H9 (cell line): ENCODE measurements at regions not wholly inside any gene's neighbourhood (a gene's known extent, or its start where the extent isn't known, plus 50 kb on each side); places are given as distances from the start of the nearest gene placed in this dataset.

Source experiments
- DNase-seq: peaks from one replicate; pipeline ENCODE4 v3.0.0-alpha.2; 2017
- H2AFZ ChIP-seq: one replicate; pipeline ENCODE4 v1.6.1; 2013; ENCODE audit warnings: mild to moderate bottlenecking, low read length, control low read depth, moderate library complexity
- H2AK5ac ChIP-seq: 2 replicates; pipeline ENCODE4 v1.6.1; 2013; ENCODE audit warnings: low read length, control low read depth, mixed read lengths; ENCODE audit not compliant: insufficient read length
- H2BK120ac ChIP-seq: one replicate; pipeline ENCODE4 v1.6.1; 2013; ENCODE audit warnings: low read depth, mild to moderate bottlenecking, low read length, control low read depth, inconsistent platforms; ENCODE audit not compliant: poor library complexity, severe bottlenecking
- H2BK12ac ChIP-seq: 2 replicates; pipeline ENCODE4 v1.6.1; 2013; ENCODE audit warnings: low read length, control low read depth, mixed read lengths, low read depth; ENCODE audit not compliant: insufficient read length
- H2BK15ac ChIP-seq: 2 replicates; pipeline ENCODE4 v1.6.1; 2013; ENCODE audit warnings: low read depth, low read length, control low read depth
- H2BK20ac ChIP-seq: one replicate; pipeline ENCODE4 v1.6.1; 2013; ENCODE audit warnings: low read depth, mild to moderate bottlenecking, low read length, control low read depth, inconsistent platforms; ENCODE audit not compliant: poor library complexity, severe bottlenecking
- H2BK5ac ChIP-seq: 2 replicates; pipeline ENCODE4 v1.6.1; 2013; ENCODE audit warnings: low read length, control low read depth, mixed read lengths; ENCODE audit not compliant: insufficient read length
- H3K14ac ChIP-seq: 2 replicates; pipeline ENCODE4 v1.6.1; 2013; ENCODE audit warnings: low read length, control low read depth; ENCODE audit not compliant: insufficient read depth
- H3K18ac ChIP-seq: 2 replicates; pipeline ENCODE4 v1.6.1; 2013; ENCODE audit warnings: low read depth, mild to moderate bottlenecking, mixed read lengths, low read length, control low read depth; ENCODE audit not compliant: insufficient read length
- H3K23ac ChIP-seq: 2 replicates; pipeline ENCODE4 v1.6.1; 2013; ENCODE audit warnings: low read length, control low read depth, mixed read lengths, low read depth; ENCODE audit not compliant: insufficient read length
- H3K23me2 ChIP-seq: 2 replicates; pipeline ENCODE4 v1.6.1; 2013; ENCODE audit warnings: low read depth, mild to moderate bottlenecking, mixed read lengths, low read length, control low read depth; ENCODE audit not compliant: insufficient read length, poor library complexity, severe bottlenecking
- H3K27ac ChIP-seq: 2 replicates; pipeline ENCODE4 v1.5.1; 2013; ENCODE audit warnings: low read length, control low read depth, mixed read lengths, low read depth; ENCODE audit not compliant: insufficient read length
- H3K27me3 ChIP-seq: 2 replicates; pipeline ENCODE4 v1.6.1; 2013; ENCODE audit warnings: low read length, control low read depth, inconsistent platforms; ENCODE audit not compliant: insufficient read depth
- H3K4ac ChIP-seq: 2 replicates; pipeline ENCODE4 v1.6.1; 2013; ENCODE audit warnings: low read depth, mild to moderate bottlenecking, control low read depth, inconsistent platforms, low read length, moderate library complexity
- H3K4me1 ChIP-seq: 2 replicates; pipeline ENCODE4 v1.6.1; 2013; ENCODE audit warnings: low read length, control low read depth, inconsistent platforms; ENCODE audit not compliant: insufficient read depth
- H3K4me2 ChIP-seq: 2 replicates; pipeline ENCODE4 v1.6.1; 2013; ENCODE audit warnings: low read length, control low read depth, mixed read lengths; ENCODE audit not compliant: insufficient read length, insufficient read depth
- H3K56ac ChIP-seq: 2 replicates; pipeline ENCODE4 v1.6.1; 2013; ENCODE audit warnings: low read depth, mild to moderate bottlenecking, mixed read lengths, low read length, control low read depth; ENCODE audit not compliant: insufficient read length
- H3K79me1 ChIP-seq: 2 replicates; pipeline ENCODE4 v1.6.1; 2013; ENCODE audit warnings: low read depth, mild to moderate bottlenecking, moderate library complexity, low read length, control low read depth, inconsistent platforms; ENCODE audit not compliant: insufficient read depth, poor library complexity, severe bottlenecking
- H3K79me2 ChIP-seq: 2 replicates; pipeline ENCODE4 v1.6.1; 2013; ENCODE audit warnings: low read length, control low read depth, inconsistent platforms; ENCODE audit not compliant: insufficient read depth
- H3K9ac ChIP-seq: 2 replicates; pipeline ENCODE4 v1.6.1; 2013; ENCODE audit warnings: low read length, control low read depth, mixed read lengths; ENCODE audit not compliant: insufficient read length; ENCODE audit errors: extremely low read depth
- H3K9me3 ChIP-seq: one replicate; pipeline ENCODE4 v1.6.1; 2013; ENCODE audit warnings: low read depth, low read length, inconsistent platforms; ENCODE audit not compliant: control insufficient read depth
- H3T11ph ChIP-seq: one replicate; pipeline ENCODE4 v1.6.1; 2013; ENCODE audit warnings: mild to moderate bottlenecking, low read length, control low read depth, inconsistent platforms
- H4K20me1 ChIP-seq: one replicate; pipeline ENCODE4 v1.6.1; 2013; ENCODE audit not compliant: control insufficient read depth, insufficient read length, insufficient read depth
- H4K5ac ChIP-seq: 2 replicates; pipeline ENCODE4 v1.6.1; 2013; ENCODE audit warnings: low read depth, mild to moderate bottlenecking, mixed read lengths, low read length, control low read depth; ENCODE audit not compliant: insufficient read length
- H4K8ac ChIP-seq: replicated peaks from 2 replicates; pipeline ENCODE4 v1.6.1; 2013; ENCODE audit warnings: low read length, control low read depth, mixed read lengths, low read depth; ENCODE audit not compliant: insufficient read length
- H4K91ac ChIP-seq: 2 replicates; pipeline ENCODE4 v1.6.1; 2013; ENCODE audit warnings: low read depth, mild to moderate bottlenecking, moderate library complexity, mixed read lengths, low read length, control low read depth; ENCODE audit not compliant: insufficient read length
- H3K27ac Mint-ChIP-seq, 3 experiments: 2 replicates in 2 of 3; 3 replicates in 1 of 3; pipeline ENCODE4 v1.8.0; 2020 to 2021; ENCODE audit warnings: mixed read lengths in 3 of 3, mild to moderate bottlenecking in 1 of 3, moderate library complexity in 1 of 3
- H3K27me3 Mint-ChIP-seq: 2 replicates; pipeline ENCODE4 v1.8.0; 2021; ENCODE audit warnings: low read depth, mild to moderate bottlenecking, moderate library complexity, mixed read lengths
- H3K36me3 Mint-ChIP-seq, 3 experiments: 2 replicates in 2 of 3; 3 replicates in 1 of 3; pipeline ENCODE4 v1.8.0; 2020 to 2021; ENCODE audit warnings: low read depth in 3 of 3, mixed read lengths in 3 of 3; ENCODE audit not compliant: insufficient read depth in 1 of 3
- H3K4me1 Mint-ChIP-seq, 2 experiments: 2 replicates each; pipeline ENCODE4 v1.8.0; 2020; ENCODE audit warnings: mixed read lengths in 2 of 2
- H3K4me3 Mint-ChIP-seq, 2 experiments: 2 replicates in 1 of 2; 3 replicates in 1 of 2; pipeline ENCODE4 v1.8.0; 2020 to 2021; ENCODE audit warnings: mild to moderate bottlenecking in 2 of 2, mixed read lengths in 2 of 2, moderate library complexity in 1 of 2
- H3K9me3 Mint-ChIP-seq, 2 experiments: 2 replicates in 1 of 2; 3 replicates in 1 of 2; pipeline ENCODE4 v1.8.0; 2020; ENCODE audit warnings: mild to moderate bottlenecking in 2 of 2, mixed read lengths in 2 of 2, moderate library complexity in 1 of 2
- WGBS: extraction: QIAGEN DNeasy Blood & Tissue Kit; methylation state at CpG from one replicate; pipeline ENCODE4 v1.1.7; 2013; ENCODE audit warnings: missing lambda C conversion rate, low lambda C conversion rate, mixed read lengths; ENCODE audit not compliant: insufficient read length; ENCODE audit errors: extremely low coverage; 5-methylcytosine and 5-hydroxymethylcytosine counted together
- TF ChIP-seq, protein P1 (sequence below): fragments of 200-600 bp; sonication (generic); conservative IDR thresholded peaks from 3 replicates; pipeline ENCODE4 v1.8.0; 2021; ENCODE audit warnings: antibody characterized with exemption, mild to moderate bottlenecking

DNA sequence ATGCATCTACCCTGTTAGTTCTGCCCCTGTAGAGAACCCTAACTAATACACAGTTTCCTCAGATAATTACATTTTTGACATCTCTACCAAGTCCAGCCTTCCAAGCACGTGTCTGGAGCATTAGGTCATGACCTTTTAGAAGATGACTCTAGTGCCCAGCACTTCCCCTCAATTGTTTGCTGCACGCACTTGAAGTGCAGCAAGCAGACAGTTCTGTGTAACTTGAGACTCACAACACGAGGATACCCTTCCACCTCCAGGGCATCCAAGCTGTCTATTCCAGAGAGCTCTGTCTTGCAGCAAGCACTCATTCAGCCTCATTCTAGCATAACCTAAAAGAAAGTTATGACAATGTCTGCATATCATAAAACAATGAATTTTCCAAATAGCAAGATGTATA is 1410.5 kb upstream of the CDH18 start:
- Histone ChIP-seq H3K79me2 (no peaks in the 10 kb centered on the region), H3K4me1 (no peaks in the 10 kb centered on the region), H3K27ac (no peak overlapping the region), H3K4ac (no peak overlapping the region), H3T11ph (no peak overlapping the region), H3K56ac (no peak overlapping the region), H4K5ac (no peak overlapping the region), H3K18ac (no peak overlapping the region), H2BK20ac (no peak overlapping the region), H4K8ac (no peak overlapping the region), H3K4me2 (no peak overlapping the region), H4K20me1 (no peaks in the 10 kb centered on the region), H3K23ac (no peak overlapping the region), H3K14ac (no peak overlapping the region), H2BK15ac (no peak overlapping the region), H3K79me1 (no peaks in the 10 kb centered on the region), H3K9ac (no peak overlapping the region), H2BK120ac (no peak overlapping the region), H2AFZ (no peak overlapping the region), H3K9me3 (no peaks in the 10 kb centered on the region), H3K27me3 (no peaks in the 10 kb centered on the region), H2AK5ac (no peak overlapping the region), H2BK5ac (no peak overlapping the region), H3K23me2 (no peaks in the 10 kb centered on the region), H4K91ac (no peak overlapping the region), H2BK12ac (no peak overlapping the region)
- no peaks in the 10 kb centered on the region; a peak in 1 of 7 replicates for H3K36me3 Mint-ChIP-seq
- H3K4me3 Mint-ChIP-seq = no peak overlapping the region
- no peaks in the 10 kb centered on the region for H3K27me3 Mint-ChIP-seq
- H3K4me1 Mint-ChIP-seq = peaks cover 8 to 11% of the 10 kb centered on the region in 2 experiments; a peak in 3 of 4 replicates
- TF ChIP-seq, protein P1, sequence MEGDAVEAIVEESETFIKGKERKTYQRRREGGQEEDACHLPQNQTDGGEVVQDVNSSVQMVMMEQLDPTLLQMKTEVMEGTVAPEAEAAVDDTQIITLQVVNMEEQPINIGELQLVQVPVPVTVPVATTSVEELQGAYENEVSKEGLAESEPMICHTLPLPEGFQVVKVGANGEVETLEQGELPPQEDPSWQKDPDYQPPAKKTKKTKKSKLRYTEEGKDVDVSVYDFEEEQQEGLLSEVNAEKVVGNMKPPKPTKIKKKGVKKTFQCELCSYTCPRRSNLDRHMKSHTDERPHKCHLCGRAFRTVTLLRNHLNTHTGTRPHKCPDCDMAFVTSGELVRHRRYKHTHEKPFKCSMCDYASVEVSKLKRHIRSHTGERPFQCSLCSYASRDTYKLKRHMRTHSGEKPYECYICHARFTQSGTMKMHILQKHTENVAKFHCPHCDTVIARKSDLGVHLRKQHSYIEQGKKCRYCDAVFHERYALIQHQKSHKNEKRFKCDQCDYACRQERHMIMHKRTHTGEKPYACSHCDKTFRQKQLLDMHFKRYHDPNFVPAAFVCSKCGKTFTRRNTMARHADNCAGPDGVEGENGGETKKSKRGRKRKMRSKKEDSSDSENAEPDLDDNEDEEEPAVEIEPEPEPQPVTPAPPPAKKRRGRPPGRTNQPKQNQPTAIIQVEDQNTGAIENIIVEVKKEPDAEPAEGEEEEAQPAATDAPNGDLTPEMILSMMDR = no peak
- DNase-seq = no peak
- no peaks in the 10 kb centered on the region for H3K9me3 Mint-ChIP-seq
- H3K27ac Mint-ChIP-seq = no peak overlapping the region
- WGBS = no CpG with 5 or more reads among the region's 3 CpGs
